Thoracic aorta (tissue), 2 donors: ENCODE measurements at regions not wholly inside any gene's neighbourhood (a gene's known extent, or its start where the extent isn't known, plus 50 kb on each side); places are given as distances from the start of the nearest gene placed in this dataset.
"Not testable (repeated sequence)": the region's sequence is repeated elsewhere in the genome, so short reads cannot be mapped to it uniquely, and the experiment has no call there.

Experiments
- ATAC-seq: fragments of 150-250 bp; one replicate; pipeline ENCODE4 v1.8.0; 2017; ENCODE audit warnings: low read depth; ENCODE audit not compliant: insufficient number of reproducible peaks, low FRiP score
- DNase-seq: peaks from one replicate; pipeline ENCODE4 v3.0.0-alpha.2; 2020; ENCODE audit warnings: low spot score
- H3K27ac ChIP-seq, 2 donors: fragments of 200-600 bp; sonication (generic); 1 replicate in 1 of 2; 2 replicates in 1 of 2; pipeline ENCODE4 v1.5.1; 2016; ENCODE audit warnings: mild to moderate bottlenecking in 2 of 2, moderate library complexity in 2 of 2
- H3K27me3 ChIP-seq: fragments of 200-600 bp; sonication (generic); replicated peaks from 2 replicates; pipeline ENCODE4 v1.6.0; 2016; ENCODE audit warnings: mild to moderate bottlenecking; ENCODE audit not compliant: insufficient read depth
- H3K36me3 ChIP-seq: fragments of 200-600 bp; sonication (generic); one replicate; pipeline ENCODE4 v1.5.1; 2016
- H3K4me1 ChIP-seq, 2 donors: fragments of 200-600 bp; sonication (generic); 1 replicate in 1 of 2; 2 replicates in 1 of 2; pipeline versions ENCODE4 v1.5.1 to v1.6.0; 2016; ENCODE audit warnings: low read depth in 2 of 2, mild to moderate bottlenecking in 1 of 2; ENCODE audit not compliant: control insufficient read depth in 1 of 2
- H3K4me3 ChIP-seq: fragments of 200-600 bp; sonication (generic); 2 replicates; pipeline ENCODE4 v1.5.1; 2016; ENCODE audit warnings: mild to moderate bottlenecking
- H3K9me3 ChIP-seq: fragments of 200-600 bp; sonication (generic); 2 replicates; pipeline ENCODE4 v1.5.1; 2016
- CTCF ChIP-seq: fragments of 200-600 bp; sonication (generic); IDR thresholded peaks from one replicate; pipeline ENCODE4 v1.5.1; 2019; ENCODE audit warnings: antibody characterized with exemption

GRCh38 chr4:97317201-97317600 is 826.1 kb downstream of the STPG2 start:
- DNase-seq = no peak
- Histone ChIP-seq H3K4me3 (no peak overlapping the region), H3K36me3 (no peaks in the 10 kb centered on the region), H3K4me1 (no peaks in the 10 kb centered on the region), H3K27me3 (no peaks in the 10 kb centered on the region), H3K27ac (no peak overlapping the region), H3K9me3 (no peaks in the 10 kb centered on the region)
- no peak for TF ChIP-seq CTCF
- ATAC-seq = no peak

GRCh38 chr4:97317671-97318070 is 825.6 kb downstream of the STPG2 start:
- Histone ChIP-seq H3K4me1 (no peaks in the 10 kb centered on the region), H3K27me3 (no peaks in the 10 kb centered on the region), H3K27ac (no peak overlapping the region), H3K4me3 (no peak overlapping the region), H3K9me3 (no peaks in the 10 kb centered on the region), H3K36me3 (no peaks in the 10 kb centered on the region)
- DNase-seq (no peak), ATAC-seq (no peak)
- TF ChIP-seq CTCF = no peak

- not testable (repeated sequence) for H3K9me3 ChIP-seq, H3K4me1 ChIP-seq, DNase-seq, H3K36me3 ChIP-seq, H3K4me3 ChIP-seq, ATAC-seq, H3K27ac ChIP-seq, H3K27me3 ChIP-seq
Observed at GRCh38 chr4:97325751-97326150, 817.5 kb downstream of the STPG2 start.

GRCh38 chr4:97330917-97331316 is 812.4 kb downstream of the STPG2 start:
- DNase-seq (no peak), ATAC-seq (no peak)
- H3K27me3 ChIP-seq = no peaks in the 10 kb centered on the region

GRCh38 chr4:97334348-97334747 is 808.9 kb downstream of the STPG2 start:
- Histone ChIP-seq H3K4me3 (no peak overlapping the region), H3K27me3 (no peaks in the 10 kb centered on the region), H3K4me1 (no peaks in the 10 kb centered on the region), H3K9me3 (no peaks in the 10 kb centered on the region), H3K36me3 (no peaks in the 10 kb centered on the region), H3K27ac (no peak overlapping the region)
- ATAC-seq (no peak), DNase-seq (no peak)
- no peak for TF ChIP-seq CTCF

More at GRCh38 chr4:97330917-97331316, 812.4 kb downstream of the STPG2 start:
- no peaks in the 10 kb centered on the region for H3K9me3 ChIP-seq
- H3K4me3 ChIP-seq = no peak overlapping the region
- no peak overlapping the region for H3K27ac ChIP-seq
- H3K4me1 ChIP-seq = no peaks in the 10 kb centered on the region
- H3K36me3 ChIP-seq = no peaks in the 10 kb centered on the region
- TF ChIP-seq CTCF = no peak

- no peak for TF ChIP-seq CTCF
- ATAC-seq (no peak), DNase-seq (no peak)
- Histone ChIP-seq H3K4me3 (no peak overlapping the region), H3K4me1 (no peaks in the 10 kb centered on the region), H3K9me3 (no peaks in the 10 kb centered on the region), H3K36me3 (no peaks in the 10 kb centered on the region), H3K27ac (no peak overlapping the region), H3K27me3 (no peaks in the 10 kb centered on the region)
Observed at GRCh38 chr4:97349468-97350186, 793.6 kb downstream of the STPG2 start.
